SK-N-SH treated with all-trans-retinoic acid at 6 μM for 48 hours (cell line): ENCODE measurements at regions not wholly inside any gene's neighbourhood (a gene's known extent, or its start where the extent isn't known, plus 50 kb on each side); places are given as distances from the start of the nearest gene placed in this dataset.

Experiments
- ATAC-seq: fragments of 200-7000 bp; cut with Tn5 transposase; 3 replicates; pipeline ENCODE4 v1.9.1; 2020; ENCODE audit warnings: mild to moderate bottlenecking, moderate library complexity
- ARNTL ChIP-seq: fragments of 450-650 bp; formaldehyde crosslinking; IDR thresholded peaks from 2 replicates; pipeline ENCODE4 v1.5.0; 2020; ENCODE audit warnings: low read depth, mild to moderate bottlenecking, moderate library complexity, borderline replicate concordance
- CSDC2 ChIP-seq: fragments of 250-450 bp; sonication (Bioruptor Pico); IDR thresholded peaks from 2 replicates; pipeline ENCODE4 v1.5.0; 2020; ENCODE audit warnings: mild to moderate bottlenecking, moderate library complexity
- GLIS3 ChIP-seq: fragments of 250-450 bp; sonication (Bioruptor Pico); IDR thresholded peaks from 2 replicates; pipeline ENCODE4 v1.5.0; 2020; ENCODE audit warnings: mild to moderate bottlenecking, moderate library complexity
- ISL1 ChIP-seq: fragments of 250-450 bp; sonication (Bioruptor Pico); IDR thresholded peaks from 2 replicates; pipeline ENCODE4 v2.1.2; 2022; ENCODE audit warnings: mild to moderate bottlenecking, moderate library complexity
- PPARA ChIP-seq: fragments of 250-450 bp; sonication (Bioruptor Pico); IDR thresholded peaks from 2 replicates; pipeline ENCODE4 v1.5.0; 2020; ENCODE audit warnings: mild to moderate bottlenecking, borderline replicate concordance
- RARB ChIP-seq: fragments of 250-450 bp; sonication (Bioruptor Pico); IDR thresholded peaks from 2 replicates; pipeline ENCODE4 v1.8.0; 2021; ENCODE audit warnings: mild to moderate bottlenecking, moderate library complexity
- SNAI2 ChIP-seq: fragments of 250-450 bp; sonication (Bioruptor Pico); IDR thresholded peaks from 2 replicates; pipeline ENCODE4 v1.5.0; 2020; ENCODE audit warnings: mild to moderate bottlenecking, moderate library complexity
- TCF4 ChIP-seq: fragments of 250-450 bp; sonication (Bioruptor Pico); IDR thresholded peaks from 2 replicates; pipeline ENCODE4 v1.8.0; 2021; ENCODE audit warnings: mild to moderate bottlenecking, moderate library complexity, borderline replicate concordance
- ZFP3 ChIP-seq: fragments of 250-450 bp; sonication (Bioruptor Pico); IDR thresholded peaks from 2 replicates; pipeline ENCODE4 v1.5.0; 2020; ENCODE audit warnings: mild to moderate bottlenecking, moderate library complexity
- ZFP30 ChIP-seq: fragments of 450-650 bp; formaldehyde crosslinking; IDR thresholded peaks from 2 replicates; pipeline ENCODE4 v1.5.0; 2022; ENCODE audit warnings: mild to moderate bottlenecking, moderate library complexity
- ZNF565 ChIP-seq: fragments of 450-650 bp; formaldehyde crosslinking; conservative IDR thresholded peaks from 2 replicates; pipeline ENCODE4 v1.5.0; 2020; ENCODE audit warnings: low read depth, mild to moderate bottlenecking, moderate library complexity
- ZNF70 ChIP-seq: fragments of 450-650 bp; formaldehyde crosslinking; IDR thresholded peaks from 2 replicates; pipeline ENCODE4 v1.5.0; 2020; ENCODE audit warnings: mild to moderate bottlenecking, moderate library complexity
- TF ChIP-seq, protein P1 (sequence below): fragments of 250-450 bp; sonication (Bioruptor Pico); IDR thresholded peaks from 2 replicates; pipeline ENCODE4 v1.5.1; 2020; ENCODE audit warnings: low read depth, mild to moderate bottlenecking, moderate library complexity
- TF ChIP-seq, protein P2 (sequence below): fragments of 250-450 bp; sonication (Bioruptor Pico); IDR thresholded peaks from 2 replicates; pipeline ENCODE4 v1.8.0; 2020; ENCODE audit warnings: mild to moderate bottlenecking, moderate library complexity, borderline replicate concordance
- TF ChIP-seq, protein P3 (sequence below): fragments of 250-450 bp; sonication (Bioruptor Pico); IDR thresholded peaks from 2 replicates; pipeline ENCODE4 v1.5.0; 2020; ENCODE audit warnings: mild to moderate bottlenecking, moderate library complexity
- TF ChIP-seq, protein P4 (sequence below): fragments of 250-450 bp; sonication (Bioruptor Pico); IDR thresholded peaks from 2 replicates; pipeline ENCODE4 v1.8.0; 2021; ENCODE audit warnings: low read depth, mild to moderate bottlenecking, moderate library complexity, borderline replicate concordance

DNA sequence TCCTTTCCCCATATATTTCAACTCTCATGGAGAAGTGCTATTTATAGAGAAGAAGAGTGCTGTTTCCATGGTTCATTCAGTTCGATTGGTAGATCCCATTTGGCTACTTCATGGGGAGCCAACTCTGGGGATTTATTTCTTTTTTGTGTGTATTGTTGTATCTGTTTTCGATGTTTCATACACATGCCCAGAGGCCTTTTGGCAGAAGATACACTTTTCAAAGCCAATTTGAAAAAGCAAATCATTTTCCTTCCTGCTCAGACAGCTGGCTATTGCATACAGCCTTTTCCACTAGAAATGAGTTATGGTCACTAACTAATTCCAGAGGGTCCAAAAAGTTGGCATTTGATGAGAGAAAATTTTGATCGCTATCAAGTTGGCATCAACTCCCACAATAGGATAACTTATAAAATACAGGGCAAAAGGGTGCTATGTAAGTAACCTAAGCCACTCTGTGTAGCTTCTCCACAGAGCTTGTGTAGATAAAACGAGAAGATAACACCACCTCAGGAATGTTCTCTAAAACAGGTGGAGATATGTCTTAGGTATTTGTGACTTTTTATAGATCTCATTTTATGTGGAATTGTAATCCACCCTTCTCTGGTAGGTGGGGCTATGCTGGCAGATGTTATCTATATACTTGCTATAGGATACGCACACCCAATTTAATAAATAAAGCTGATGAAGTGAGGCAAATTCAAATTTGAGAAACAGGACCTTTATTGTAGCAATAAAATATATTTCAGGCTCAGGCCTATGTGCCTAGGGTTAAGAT, 798.5 kb downstream of the SATB2 start:
- no peak for TF ChIP-seq ZNF565
- TF ChIP-seq, protein P1, sequence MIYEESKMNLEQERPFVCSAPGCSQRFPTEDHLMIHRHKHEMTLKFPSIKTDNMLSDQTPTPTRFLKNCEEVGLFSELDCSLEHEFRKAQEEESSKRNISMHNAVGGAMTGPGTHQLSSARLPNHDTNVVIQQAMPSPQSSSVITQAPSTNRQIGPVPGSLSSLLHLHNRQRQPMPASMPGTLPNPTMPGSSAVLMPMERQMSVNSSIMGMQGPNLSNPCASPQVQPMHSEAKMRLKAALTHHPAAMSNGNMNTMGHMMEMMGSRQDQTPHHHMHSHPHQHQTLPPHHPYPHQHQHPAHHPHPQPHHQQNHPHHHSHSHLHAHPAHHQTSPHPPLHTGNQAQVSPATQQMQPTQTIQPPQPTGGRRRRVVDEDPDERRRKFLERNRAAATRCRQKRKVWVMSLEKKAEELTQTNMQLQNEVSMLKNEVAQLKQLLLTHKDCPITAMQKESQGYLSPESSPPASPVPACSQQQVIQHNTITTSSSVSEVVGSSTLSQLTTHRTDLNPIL = no peak
- no peak for TF ChIP-seq ZNF70 (CRISPR knock-in tag)
- no peak for TF ChIP-seq CSDC2
- TF ChIP-seq PPARA (CRISPR knock-in tag) = no peak
- TF ChIP-seq ZFP30 (CRISPR knock-in tag) = no peak
- TF ChIP-seq, protein P2, sequence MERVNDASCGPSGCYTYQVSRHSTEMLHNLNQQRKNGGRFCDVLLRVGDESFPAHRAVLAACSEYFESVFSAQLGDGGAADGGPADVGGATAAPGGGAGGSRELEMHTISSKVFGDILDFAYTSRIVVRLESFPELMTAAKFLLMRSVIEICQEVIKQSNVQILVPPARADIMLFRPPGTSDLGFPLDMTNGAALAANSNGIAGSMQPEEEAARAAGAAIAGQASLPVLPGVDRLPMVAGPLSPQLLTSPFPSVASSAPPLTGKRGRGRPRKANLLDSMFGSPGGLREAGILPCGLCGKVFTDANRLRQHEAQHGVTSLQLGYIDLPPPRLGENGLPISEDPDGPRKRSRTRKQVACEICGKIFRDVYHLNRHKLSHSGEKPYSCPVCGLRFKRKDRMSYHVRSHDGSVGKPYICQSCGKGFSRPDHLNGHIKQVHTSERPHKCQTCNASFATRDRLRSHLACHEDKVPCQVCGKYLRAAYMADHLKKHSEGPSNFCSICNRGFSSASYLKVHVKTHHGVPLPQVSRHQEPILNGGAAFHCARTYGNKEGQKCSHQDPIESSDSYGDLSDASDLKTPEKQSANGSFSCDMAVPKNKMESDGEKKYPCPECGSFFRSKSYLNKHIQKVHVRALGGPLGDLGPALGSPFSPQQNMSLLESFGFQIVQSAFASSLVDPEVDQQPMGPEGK (CRISPR knock-in tag) = no peak
- TF ChIP-seq TCF4 (CRISPR knock-in tag) = no peak
- TF ChIP-seq GLIS3 (CRISPR knock-in tag) = no peak
- ATAC-seq = no peak

DNA sequence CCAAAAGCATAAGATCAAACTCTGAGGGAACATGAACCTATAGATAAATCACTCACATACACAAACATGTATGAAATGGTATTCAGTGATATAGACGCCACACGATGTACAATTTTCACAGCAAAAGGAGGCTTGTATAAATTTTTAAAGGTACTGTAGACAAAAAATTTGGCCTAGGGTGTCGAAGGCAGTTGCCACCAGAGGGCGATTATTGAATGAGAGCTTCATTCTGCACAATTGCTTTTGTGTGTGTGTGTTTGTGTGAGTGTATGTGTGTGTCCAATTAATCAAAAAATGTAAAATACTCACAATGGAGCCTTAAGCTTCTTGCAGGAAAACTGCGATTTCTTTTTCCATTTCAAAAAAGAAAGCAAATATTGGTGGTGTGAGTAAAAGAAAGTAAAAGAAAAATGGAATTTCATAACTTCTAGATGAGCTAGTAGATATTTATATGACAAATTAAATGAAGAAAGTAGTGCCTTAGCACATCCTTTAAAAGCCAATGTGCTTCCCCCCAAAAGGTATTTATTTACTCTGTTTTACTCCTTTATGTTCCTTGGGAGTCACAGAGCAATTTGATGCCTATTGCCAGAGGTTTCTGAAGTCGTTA, 800.1 kb downstream of the SATB2 start:
- no peak for ATAC-seq
- TF ChIP-seq ZFP3 (CRISPR knock-in tag) (no peak), ZNF565 (no peak)

DNA sequence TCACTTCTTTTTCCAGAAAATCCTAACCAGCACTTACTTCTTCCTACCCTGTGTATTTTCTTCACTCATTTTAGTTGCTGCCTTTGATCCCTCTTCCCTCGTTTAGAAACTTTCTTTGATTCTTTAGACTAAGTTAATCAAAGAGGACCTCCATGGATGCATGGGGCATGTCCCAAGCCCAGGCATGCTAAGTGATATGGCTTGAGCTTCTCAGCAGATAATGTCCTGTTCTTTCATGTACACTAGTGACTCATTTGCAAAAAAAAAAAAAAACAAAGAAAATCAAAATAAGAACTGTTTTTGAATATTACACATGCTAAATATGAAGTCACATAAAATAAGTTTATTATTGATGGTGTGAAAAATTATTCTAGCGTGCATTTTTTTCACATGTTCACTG, 800.9 kb downstream of the SATB2 start:
- ATAC-seq = no peak
- no peak for TF ChIP-seq PPARA (CRISPR knock-in tag)
- TF ChIP-seq, protein P1 = no peak
- TF ChIP-seq ISL1 (CRISPR knock-in tag) = no peak
- TF ChIP-seq ARNTL (CRISPR knock-in tag) = no peak
- TF ChIP-seq, protein P2 (CRISPR knock-in tag) = no peak
- TF ChIP-seq CSDC2 = no peak
- no peak for TF ChIP-seq SNAI2 (CRISPR knock-in tag)
- TF ChIP-seq, protein P3, sequence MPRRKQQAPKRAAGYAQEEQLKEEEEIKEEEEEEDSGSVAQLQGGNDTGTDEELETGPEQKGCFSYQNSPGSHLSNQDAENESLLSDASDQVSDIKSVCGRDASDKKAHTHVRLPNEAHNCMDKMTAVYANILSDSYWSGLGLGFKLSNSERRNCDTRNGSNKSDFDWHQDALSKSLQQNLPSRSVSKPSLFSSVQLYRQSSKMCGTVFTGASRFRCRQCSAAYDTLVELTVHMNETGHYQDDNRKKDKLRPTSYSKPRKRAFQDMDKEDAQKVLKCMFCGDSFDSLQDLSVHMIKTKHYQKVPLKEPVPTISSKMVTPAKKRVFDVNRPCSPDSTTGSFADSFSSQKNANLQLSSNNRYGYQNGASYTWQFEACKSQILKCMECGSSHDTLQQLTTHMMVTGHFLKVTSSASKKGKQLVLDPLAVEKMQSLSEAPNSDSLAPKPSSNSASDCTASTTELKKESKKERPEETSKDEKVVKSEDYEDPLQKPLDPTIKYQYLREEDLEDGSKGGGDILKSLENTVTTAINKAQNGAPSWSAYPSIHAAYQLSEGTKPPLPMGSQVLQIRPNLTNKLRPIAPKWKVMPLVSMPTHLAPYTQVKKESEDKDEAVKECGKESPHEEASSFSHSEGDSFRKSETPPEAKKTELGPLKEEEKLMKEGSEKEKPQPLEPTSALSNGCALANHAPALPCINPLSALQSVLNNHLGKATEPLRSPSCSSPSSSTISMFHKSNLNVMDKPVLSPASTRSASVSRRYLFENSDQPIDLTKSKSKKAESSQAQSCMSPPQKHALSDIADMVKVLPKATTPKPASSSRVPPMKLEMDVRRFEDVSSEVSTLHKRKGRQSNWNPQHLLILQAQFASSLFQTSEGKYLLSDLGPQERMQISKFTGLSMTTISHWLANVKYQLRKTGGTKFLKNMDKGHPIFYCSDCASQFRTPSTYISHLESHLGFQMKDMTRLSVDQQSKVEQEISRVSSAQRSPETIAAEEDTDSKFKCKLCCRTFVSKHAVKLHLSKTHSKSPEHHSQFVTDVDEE = no peak
- TF ChIP-seq, protein P4, sequence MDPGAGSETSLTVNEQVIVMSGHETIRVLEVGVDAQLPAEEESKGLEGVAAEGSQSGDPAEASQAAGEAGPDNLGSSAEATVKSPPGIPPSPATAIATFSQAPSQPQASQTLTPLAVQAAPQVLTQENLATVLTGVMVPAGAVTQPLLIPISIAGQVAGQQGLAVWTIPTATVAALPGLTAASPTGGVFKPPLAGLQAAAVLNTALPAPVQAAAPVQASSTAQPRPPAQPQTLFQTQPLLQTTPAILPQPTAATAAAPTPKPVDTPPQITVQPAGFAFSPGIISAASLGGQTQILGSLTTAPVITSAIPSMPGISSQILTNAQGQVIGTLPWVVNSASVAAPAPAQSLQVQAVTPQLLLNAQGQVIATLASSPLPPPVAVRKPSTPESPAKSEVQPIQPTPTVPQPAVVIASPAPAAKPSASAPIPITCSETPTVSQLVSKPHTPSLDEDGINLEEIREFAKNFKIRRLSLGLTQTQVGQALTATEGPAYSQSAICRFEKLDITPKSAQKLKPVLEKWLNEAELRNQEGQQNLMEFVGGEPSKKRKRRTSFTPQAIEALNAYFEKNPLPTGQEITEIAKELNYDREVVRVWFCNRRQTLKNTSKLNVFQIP (CRISPR knock-in tag) = no peak
- no peak for TF ChIP-seq RARB
